ENCODE measurements at regions not wholly inside any gene's neighbourhood (a gene's known extent, or its start where the extent isn't known, plus 50 kb on each side); places are given as distances from the start of the nearest gene placed in this dataset.
A peak's percentile ranks its signal among the peaks of the same experiment; 100 is the strongest.

GRCh38 chr1:80891871-80892270 is 908.9 kb upstream of the ADGRL2 start:
- no peak for DNase-seq (ENCODE audit: low read depth)
- no peak overlapping the region for H3K4me3 ChIP-seq (ENCODE audit: low read depth, low read length)

- H3K4me3 ChIP-seq (ENCODE audit: low read depth, low read length), result no peak overlapping the region
- peak; percentile 26 for DNase-seq (ENCODE audit: low read depth)
Measured at GRCh38 chr1:80882553-80882952, 918.2 kb upstream of the ADGRL2 start.

- no peak for DNase-seq (ENCODE audit: low read depth)
- no peak overlapping the region for H3K4me3 ChIP-seq (ENCODE audit: low read depth, low read length)
Measured at GRCh38 chr1:80878343-80878742, 922.4 kb upstream of the ADGRL2 start.

GRCh38 chr1:80876035-80876434 is 924.7 kb upstream of the ADGRL2 start:
- no peak overlapping the region for H3K4me3 ChIP-seq (ENCODE audit: low read depth, low read length)
- DNase-seq (ENCODE audit: low read depth), result no peak

GRCh38 chr1:80869299-80869698 is 931.4 kb upstream of the ADGRL2 start:
- no peak for DNase-seq (ENCODE audit: low read depth)
- no peak overlapping the region for H3K4me3 ChIP-seq (ENCODE audit: low read depth, low read length)

- H3K4me3 ChIP-seq (ENCODE audit: low read depth, low read length), result no peak overlapping the region
- DNase-seq (ENCODE audit: low read depth), result no peak
Measured at GRCh38 chr1:80847904-80848303, 952.8 kb upstream of the ADGRL2 start.

GRCh38 chr1:80846966-80847365 is 953.8 kb upstream of the ADGRL2 start:
- H3K4me3 ChIP-seq (ENCODE audit: low read depth, low read length), result no peak overlapping the region
- DNase-seq (ENCODE audit: low read depth), result no peak

- DNase-seq (ENCODE audit: low read depth), result no peak
- no peak overlapping the region for H3K4me3 ChIP-seq (ENCODE audit: low read depth, low read length)
Measured at GRCh38 chr1:80842796-80843195, 957.9 kb upstream of the ADGRL2 start.

- DNase-seq (ENCODE audit: low read depth), result no peak
- H3K4me3 ChIP-seq (ENCODE audit: low read depth, low read length), result no peak overlapping the region
Measured at GRCh38 chr1:80841261-80841660, 959.5 kb upstream of the ADGRL2 start.

- no peak for DNase-seq (ENCODE audit: low read depth)
Measured at GRCh38 chr1:80837066-80837465, 963.7 kb upstream of the ADGRL2 start.

GRCh38 chr1:80836505-80836904 is 964.2 kb upstream of the ADGRL2 start:
- H3K4me3 ChIP-seq (ENCODE audit: low read depth, low read length), result no peak overlapping the region
- no peak for DNase-seq (ENCODE audit: low read depth)

More at GRCh38 chr1:80837066-80837465, 963.7 kb upstream of the ADGRL2 start:
- H3K4me3 ChIP-seq (ENCODE audit: low read depth, low read length), result no peak overlapping the region

- H3K4me3 ChIP-seq (ENCODE audit: low read depth, low read length), result no peak overlapping the region
- no peak for DNase-seq (ENCODE audit: low read depth)
Measured at GRCh38 chr1:80827666-80828065, 973.1 kb upstream of the ADGRL2 start.

GRCh38 chr1:80825067-80825466 is 975.7 kb upstream of the ADGRL2 start:
- no peak for DNase-seq (ENCODE audit: low read depth)
- H3K4me3 ChIP-seq (ENCODE audit: low read depth, low read length), result no peak overlapping the region

GRCh38 chr1:80818211-80818610 is 982.5 kb upstream of the ADGRL2 start:
- no peak overlapping the region for H3K4me3 ChIP-seq (ENCODE audit: low read depth, low read length)
- DNase-seq (ENCODE audit: low read depth), result no peak

- no peak for DNase-seq (ENCODE audit: low read depth)
- H3K4me3 ChIP-seq (ENCODE audit: low read depth, low read length), result no peak overlapping the region
Measured at GRCh38 chr1:80807981-80808380, 992.8 kb upstream of the ADGRL2 start.

GRCh38 chr1:80806431-80806830 is 994.3 kb upstream of the ADGRL2 start:
- DNase-seq (ENCODE audit: low read depth), result no peak
- no peak overlapping the region for H3K4me3 ChIP-seq (ENCODE audit: low read depth, low read length)

GRCh38 chr1:80801695-80802094 is 999.0 kb upstream of the ADGRL2 start:
- DNase-seq (ENCODE audit: low read depth), result no peak
- no peak overlapping the region for H3K4me3 ChIP-seq (ENCODE audit: low read depth, low read length)

GRCh38 chr1:80799457-80799856 is 1001.3 kb upstream of the ADGRL2 start:
- no peak overlapping the region for H3K4me3 ChIP-seq (ENCODE audit: low read depth, low read length)
- DNase-seq (ENCODE audit: low read depth), result no peak

GRCh38 chr1:80779275-80779674 is 1021.5 kb upstream of the ADGRL2 start:
- H3K4me3 ChIP-seq (ENCODE audit: low read depth, low read length), result no peak overlapping the region
- DNase-seq (ENCODE audit: low read depth), result no peak

GRCh38 chr1:80778094-80778840 is 1022.5 kb upstream of the ADGRL2 start:
- no peak for DNase-seq (ENCODE audit: low read depth)
- no peak overlapping the region for H3K4me3 ChIP-seq (ENCODE audit: low read depth, low read length)

GRCh38 chr1:80776266-80776665 is 1024.5 kb upstream of the ADGRL2 start:
- DNase-seq (ENCODE audit: low read depth), result no peak
- no peak overlapping the region for H3K4me3 ChIP-seq (ENCODE audit: low read depth, low read length)

Data from skeletal muscle cell (primary cell).